GM12878 (cell line): ENCODE measurements at regions not wholly inside any gene's neighbourhood (a gene's known extent, or its start where the extent isn't known, plus 50 kb on each side); places are given as distances from the start of the nearest gene placed in this dataset.

Experiments used
- ATAC-seq: fragments of 200-7000 bp; cut with Tn5 transposase; 3 replicates; pipeline ENCODE4 v1.9.1; 2020; ENCODE audit warnings: mild to moderate bottlenecking, moderate library complexity
- BruUV-seq: library from RNA; stranded (reverse); fragments of 400-500 nt; replicated peaks from 2 replicates; lab custom pipeline; 2021; lab: Mats Ljungman, UMichigan
- CTCF ChIA-PET: fragments of 300-600 bp; sonication (Branson Sonifier 250); formaldehyde crosslinking; extraction: SDS; loops from one replicate; lab custom pipeline; 2021; ENCODE audit warnings: inconsistent platforms; lab: Yijun Ruan, JAX
- POLR2A ChIA-PET: fragments of 350-600 bp; formaldehyde crosslinking; extraction: SDS; loops from one replicate; lab custom pipeline; 2021; ENCODE audit warnings: inconsistent platforms; lab: Charles Lee
- RAD21 ChIA-PET: fragments of 300-600 bp; sonication (Branson Sonifier 250); formaldehyde crosslinking; loops from one replicate; lab custom pipeline; 2023; ENCODE audit warnings: antibody characterized with exemption; ENCODE audit not compliant: unreplicated experiment; lab: Charles Lee
- SMC1A ChIA-PET: fragments of 300-600 bp; sonication (Branson Sonifier 250); formaldehyde crosslinking; loops from one replicate; lab custom pipeline; 2023; ENCODE audit not compliant: unreplicated experiment, uncharacterized antibody; lab: Charles Lee
- DNase-seq: peaks from one replicate; pipeline ENCODE4 v3.0.0-alpha.2; 2011; ENCODE audit warnings: low read depth, low spot score
- FAIRE-seq: peaks from 3 replicates; lab custom pipeline; 2011; peaks lifted over from hg19 to GRCh38; lab: Jason Lieb, UNC
- H2AFZ ChIP-seq: 2 replicates; pipeline ENCODE4 v1.6.0; 2011; ENCODE audit warnings: low read depth, low read length, control low read depth; ENCODE audit not compliant: control insufficient read depth
- H3K27ac ChIP-seq: 2 replicates; pipeline ENCODE4 v1.5.1; 2011; ENCODE audit warnings: control low read depth; ENCODE audit not compliant: control insufficient read depth, insufficient read depth
- H3K27me3 ChIP-seq, 2 experiments: replicated peaks in 1 of 2; 2 replicates each; pipeline versions ENCODE4 v1.6.0 to v1.6.1; 2011; ENCODE audit warnings: low read length in 1 of 2; ENCODE audit not compliant: control insufficient read depth in 2 of 2, insufficient read depth in 2 of 2
- H3K36me3 ChIP-seq, 2 experiments: 2 replicates each; pipeline ENCODE4 v1.5.1; 2011; ENCODE audit warnings: low read length in 1 of 2; ENCODE audit not compliant: control insufficient read depth in 2 of 2, insufficient read depth in 2 of 2
- H3K4me1 ChIP-seq: 2 replicates; pipeline ENCODE4 v1.6.1; 2011; ENCODE audit warnings: mild to moderate bottlenecking, low read length, moderate library complexity, mixed read lengths; ENCODE audit not compliant: control insufficient read depth, insufficient read depth
- H3K4me2 ChIP-seq: 2 replicates; pipeline ENCODE4 v1.6.0; 2011; ENCODE audit warnings: control low read depth; ENCODE audit not compliant: control insufficient read depth, insufficient read depth
- H3K4me3 ChIP-seq: fragments of 200-600 bp; sonication (generic); 2 replicates; pipeline ENCODE4 v1.5.1; 2016
- H3K79me2 ChIP-seq: 2 replicates; pipeline ENCODE4 v1.6.0; 2011; ENCODE audit warnings: low read length; ENCODE audit not compliant: control insufficient read depth, insufficient read depth
- H3K9ac ChIP-seq: 2 replicates; pipeline ENCODE4 v1.8.0; 2011; ENCODE audit warnings: low read length, control low read depth, mixed read lengths; ENCODE audit not compliant: control insufficient read depth, insufficient read depth
- H3K9me3 ChIP-seq: replicated peaks from 3 replicates; pipeline ENCODE4 v1.5.1; 2011; ENCODE audit warnings: mild to moderate bottlenecking, low read length; ENCODE audit not compliant: control insufficient read depth, insufficient read depth
- H4K20me1 ChIP-seq: 2 replicates; pipeline ENCODE4 v1.6.0; 2011; ENCODE audit not compliant: control insufficient read depth, insufficient read depth
- BHLHE40 ChIP-seq, 2 experiments: fragments of 450-650 bp in 1 of 2; IDR thresholded peaks; 2 replicates each; pipeline ENCODE4 v1.6.1; 2011 to 2017; ENCODE audit warnings: low read depth in 2 of 2, borderline replicate concordance in 1 of 2, improper control_type of control experiment in 1 of 2, low read length in 1 of 2, mild to moderate bottlenecking in 1 of 2
- BMI1 ChIP-seq: fragments of 450-650 bp; IDR thresholded peaks from 2 replicates; pipeline ENCODE4 v1.6.1; 2016; ENCODE audit warnings: mild to moderate bottlenecking, moderate library complexity, borderline replicate concordance
- CBX3 ChIP-seq: fragments of 200-600 bp; sonication (generic); IDR thresholded peaks from 2 replicates; pipeline ENCODE4 v1.6.1; 2016; ENCODE audit warnings: low read depth, borderline replicate concordance
- CHD4 ChIP-seq: fragments of 200-600 bp; sonication (generic); IDR thresholded peaks from 2 replicates; pipeline ENCODE4 v1.6.1; 2016; ENCODE audit warnings: mild to moderate bottlenecking
- EGR1 ChIP-seq, 2 experiments: IDR thresholded peaks; 1 replicate in 1 of 2; 2 replicates in 1 of 2; pipeline ENCODE4 v1.6.1; 2011 to 2012; ENCODE audit warnings: low read depth in 2 of 2, low read length in 2 of 2, borderline replicate concordance in 1 of 2, mild to moderate bottlenecking in 1 of 2, moderate library complexity in 1 of 2
- NBN ChIP-seq: fragments of 450-650 bp; IDR thresholded peaks from 2 replicates; pipeline ENCODE4 v1.6.1; 2016
- NRF1 ChIP-seq: conservative IDR thresholded peaks from 2 replicates; pipeline ENCODE4 v1.6.1; 2011; ENCODE audit warnings: mild to moderate bottlenecking, low read depth, low read length, improper control_type of control experiment
- POLR2AphosphoS5 ChIP-seq: IDR thresholded peaks from 2 replicates; pipeline ENCODE4 v1.6.1; 2011; ENCODE audit warnings: mild to moderate bottlenecking, low read length, inconsistent platforms
- RBBP5 ChIP-seq: fragments of 200-600 bp; sonication (generic); conservative IDR thresholded peaks from 2 replicates; pipeline ENCODE4 v1.6.1; 2016
- RFX5 ChIP-seq: IDR thresholded peaks from 2 replicates; pipeline ENCODE4 v1.6.1; 2011; ENCODE audit warnings: low read depth, low read length, improper control_type of control experiment
- RUNX3 ChIP-seq: IDR thresholded peaks from 2 replicates; pipeline ENCODE4 v1.6.1; 2012; ENCODE audit warnings: low read length, inconsistent platforms
- STAT1 ChIP-seq: fragments of 450-650 bp; conservative IDR thresholded peaks from 2 replicates; pipeline ENCODE4 v1.6.1; 2014; ENCODE audit warnings: antibody characterized with exemption, mild to moderate bottlenecking
- STAT3 ChIP-seq: IDR thresholded peaks from 2 replicates; pipeline ENCODE4 v1.6.1; 2011; ENCODE audit warnings: low read depth, low read length, improper control_type of control experiment
- ZNF217 ChIP-seq: fragments of 450-650 bp; IDR thresholded peaks from 2 replicates; pipeline ENCODE4 v1.6.1; 2017; ENCODE audit warnings: antibody characterized with exemption, mild to moderate bottlenecking
- ZSCAN29 ChIP-seq: fragments of 450-650 bp; IDR thresholded peaks from 2 replicates; pipeline ENCODE4 v1.6.1; 2017; ENCODE audit warnings: mild to moderate bottlenecking, moderate library complexity
- in situ Hi-C: fragments of 300-500 bp; cut with MboI; formaldehyde crosslinking; loops from 9 replicates; pipeline ENCODE4 v1.14.3; 2018; ENCODE audit warnings: mixed read lengths
- intact Hi-C: fragments of 100-400 bp; cut with micrococcal nuclease; formaldehyde crosslinking; loops from one replicate; pipeline ENCODE4 v1.14.2; 2022; ENCODE audit not compliant: unreplicated experiment
- TF ChIP-seq, protein P1 (sequence below): IDR thresholded peaks from 2 replicates; pipeline ENCODE4 v1.6.1; 2011; ENCODE audit warnings: low read depth, low read length, improper control_type of control experiment, borderline replicate concordance
- TF ChIP-seq, protein P2 (sequence below): IDR thresholded peaks from 2 replicates; pipeline ENCODE4 v1.6.1; 2012; ENCODE audit warnings: low read depth, low read length, improper control_type of control experiment
- TF ChIP-seq, protein P3 (sequence below): IDR thresholded peaks from 2 replicates; pipeline ENCODE4 v1.6.1; 2012; ENCODE audit warnings: mild to moderate bottlenecking, low read depth, low read length

DNA sequence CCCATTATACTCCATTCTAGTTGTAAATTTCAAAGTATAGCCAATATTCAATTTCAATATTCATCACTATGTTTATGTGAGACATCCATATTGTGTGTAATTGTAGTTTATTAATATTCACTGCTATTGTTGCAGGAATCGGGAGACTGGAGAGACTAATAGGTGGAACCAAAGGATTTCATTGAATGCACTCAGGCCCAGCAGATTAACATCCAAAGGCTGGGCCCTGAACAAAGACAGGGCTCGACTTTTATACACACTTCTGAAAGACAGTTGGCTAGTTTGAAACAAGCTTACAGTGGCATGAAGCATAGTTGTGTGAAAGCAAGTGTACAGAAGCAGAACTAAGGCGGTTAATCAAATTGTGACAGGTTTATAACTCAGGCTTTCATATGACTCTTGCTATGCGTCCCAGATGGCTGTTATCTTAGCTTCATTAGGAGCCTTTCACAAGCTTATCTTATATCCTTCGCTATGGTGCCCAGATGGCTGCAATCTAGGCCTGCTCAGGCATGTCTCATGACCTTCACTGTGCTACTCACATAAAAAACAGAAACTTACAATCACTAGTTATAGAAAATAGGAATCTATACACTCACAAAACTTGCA lies 1038.8 kb upstream of the EPHA6 start (continued):
- TF ChIP-seq EGR1 (IDR thresholded peaks at IDR 0.05; ENCODE audit: borderline replicate concordance in 1 of 2, low read depth in 2 of 2, low read length in 2 of 2) = no peak

DNA sequence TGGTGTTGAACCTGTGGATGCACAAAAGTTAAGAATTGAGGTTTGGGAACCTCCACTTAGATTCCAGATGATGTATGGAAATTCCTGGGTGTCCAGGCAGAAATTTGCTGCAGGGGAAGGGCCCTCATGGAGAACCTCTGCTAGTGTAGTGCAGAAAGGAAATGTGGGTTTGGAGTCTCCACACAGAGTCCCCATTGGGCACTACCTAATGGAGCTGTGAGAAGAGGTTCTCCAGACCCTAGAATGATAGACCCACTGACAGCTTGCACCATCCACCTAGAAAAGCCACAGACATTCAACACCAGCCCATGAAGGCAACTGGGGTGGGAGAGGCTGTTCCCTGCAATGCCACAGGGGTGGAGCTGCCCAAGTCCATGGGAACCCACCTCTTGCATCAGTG lies 1032.8 kb upstream of the EPHA6 start:
- ChIA-PET CTCF (no interaction called here), SMC1A (no interaction called here), RAD21 (no interaction called here), POLR2A (no interaction called here)
- no peak overlapping the region for H3K27ac ChIP-seq
- no peak overlapping the region for H3K9ac ChIP-seq
- TF ChIP-seq RFX5 (no peak), RBBP5 (no peak), NBN (no peak), CHD4 (no peak), STAT1 (no peak), ZNF217 (no peak), POLR2AphosphoS5 (no peak), BHLHE40 (IDR thresholded peaks at IDR 0.05; ENCODE audit: borderline replicate concordance in 1 of 2, low read depth in 2 of 2, low read length in 1 of 2) (no peak), RUNX3 (no peak), NRF1 (no peak), BMI1 (no peak), STAT3 (no peak), CBX3 (no peak), ZSCAN29 (no peak)
- TF ChIP-seq, protein P1, sequence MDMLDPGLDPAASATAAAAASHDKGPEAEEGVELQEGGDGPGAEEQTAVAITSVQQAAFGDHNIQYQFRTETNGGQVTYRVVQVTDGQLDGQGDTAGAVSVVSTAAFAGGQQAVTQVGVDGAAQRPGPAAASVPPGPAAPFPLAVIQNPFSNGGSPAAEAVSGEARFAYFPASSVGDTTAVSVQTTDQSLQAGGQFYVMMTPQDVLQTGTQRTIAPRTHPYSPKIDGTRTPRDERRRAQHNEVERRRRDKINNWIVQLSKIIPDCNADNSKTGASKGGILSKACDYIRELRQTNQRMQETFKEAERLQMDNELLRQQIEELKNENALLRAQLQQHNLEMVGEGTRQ = no peak
- TF ChIP-seq, protein P2, sequence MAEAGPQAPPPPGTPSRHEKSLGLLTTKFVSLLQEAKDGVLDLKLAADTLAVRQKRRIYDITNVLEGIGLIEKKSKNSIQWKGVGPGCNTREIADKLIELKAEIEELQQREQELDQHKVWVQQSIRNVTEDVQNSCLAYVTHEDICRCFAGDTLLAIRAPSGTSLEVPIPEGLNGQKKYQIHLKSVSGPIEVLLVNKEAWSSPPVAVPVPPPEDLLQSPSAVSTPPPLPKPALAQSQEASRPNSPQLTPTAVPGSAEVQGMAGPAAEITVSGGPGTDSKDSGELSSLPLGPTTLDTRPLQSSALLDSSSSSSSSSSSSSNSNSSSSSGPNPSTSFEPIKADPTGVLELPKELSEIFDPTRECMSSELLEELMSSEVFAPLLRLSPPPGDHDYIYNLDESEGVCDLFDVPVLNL = no peak
- TF ChIP-seq, protein P3, sequence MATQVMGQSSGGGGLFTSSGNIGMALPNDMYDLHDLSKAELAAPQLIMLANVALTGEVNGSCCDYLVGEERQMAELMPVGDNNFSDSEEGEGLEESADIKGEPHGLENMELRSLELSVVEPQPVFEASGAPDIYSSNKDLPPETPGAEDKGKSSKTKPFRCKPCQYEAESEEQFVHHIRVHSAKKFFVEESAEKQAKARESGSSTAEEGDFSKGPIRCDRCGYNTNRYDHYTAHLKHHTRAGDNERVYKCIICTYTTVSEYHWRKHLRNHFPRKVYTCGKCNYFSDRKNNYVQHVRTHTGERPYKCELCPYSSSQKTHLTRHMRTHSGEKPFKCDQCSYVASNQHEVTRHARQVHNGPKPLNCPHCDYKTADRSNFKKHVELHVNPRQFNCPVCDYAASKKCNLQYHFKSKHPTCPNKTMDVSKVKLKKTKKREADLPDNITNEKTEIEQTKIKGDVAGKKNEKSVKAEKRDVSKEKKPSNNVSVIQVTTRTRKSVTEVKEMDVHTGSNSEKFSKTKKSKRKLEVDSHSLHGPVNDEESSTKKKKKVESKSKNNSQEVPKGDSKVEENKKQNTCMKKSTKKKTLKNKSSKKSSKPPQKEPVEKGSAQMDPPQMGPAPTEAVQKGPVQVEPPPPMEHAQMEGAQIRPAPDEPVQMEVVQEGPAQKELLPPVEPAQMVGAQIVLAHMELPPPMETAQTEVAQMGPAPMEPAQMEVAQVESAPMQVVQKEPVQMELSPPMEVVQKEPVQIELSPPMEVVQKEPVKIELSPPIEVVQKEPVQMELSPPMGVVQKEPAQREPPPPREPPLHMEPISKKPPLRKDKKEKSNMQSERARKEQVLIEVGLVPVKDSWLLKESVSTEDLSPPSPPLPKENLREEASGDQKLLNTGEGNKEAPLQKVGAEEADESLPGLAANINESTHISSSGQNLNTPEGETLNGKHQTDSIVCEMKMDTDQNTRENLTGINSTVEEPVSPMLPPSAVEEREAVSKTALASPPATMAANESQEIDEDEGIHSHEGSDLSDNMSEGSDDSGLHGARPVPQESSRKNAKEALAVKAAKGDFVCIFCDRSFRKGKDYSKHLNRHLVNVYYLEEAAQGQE = no peak
- BruUV-seq = no TSS peak
- no peak overlapping the region for H3K4me3 ChIP-seq
- H2AFZ ChIP-seq = no peak overlapping the region
- no peaks in the 10 kb centered on the region for H3K79me2 ChIP-seq
- FAIRE-seq (no peak), DNase-seq (no peak), ATAC-seq (no peak)
- H3K27me3 ChIP-seq = no peaks in the 10 kb centered on the region
- no peaks in the 10 kb centered on the region for H3K4me1 ChIP-seq
- intact Hi-C loops (no loop called here), in situ Hi-C loops (no loop called here)
- no peak overlapping the region for H3K4me2 ChIP-seq
- H3K9me3 ChIP-seq = no peaks in the 10 kb centered on the region
- no peaks in the 10 kb centered on the region for H3K36me3 ChIP-seq
- H4K20me1 ChIP-seq = no peaks in the 10 kb centered on the region
